ENCODE measurements at regions not wholly inside any gene's neighbourhood (a gene's known extent, or its start where the extent isn't known, plus 50 kb on each side); places are given as distances from the start of the nearest gene placed in this dataset.

DNA sequence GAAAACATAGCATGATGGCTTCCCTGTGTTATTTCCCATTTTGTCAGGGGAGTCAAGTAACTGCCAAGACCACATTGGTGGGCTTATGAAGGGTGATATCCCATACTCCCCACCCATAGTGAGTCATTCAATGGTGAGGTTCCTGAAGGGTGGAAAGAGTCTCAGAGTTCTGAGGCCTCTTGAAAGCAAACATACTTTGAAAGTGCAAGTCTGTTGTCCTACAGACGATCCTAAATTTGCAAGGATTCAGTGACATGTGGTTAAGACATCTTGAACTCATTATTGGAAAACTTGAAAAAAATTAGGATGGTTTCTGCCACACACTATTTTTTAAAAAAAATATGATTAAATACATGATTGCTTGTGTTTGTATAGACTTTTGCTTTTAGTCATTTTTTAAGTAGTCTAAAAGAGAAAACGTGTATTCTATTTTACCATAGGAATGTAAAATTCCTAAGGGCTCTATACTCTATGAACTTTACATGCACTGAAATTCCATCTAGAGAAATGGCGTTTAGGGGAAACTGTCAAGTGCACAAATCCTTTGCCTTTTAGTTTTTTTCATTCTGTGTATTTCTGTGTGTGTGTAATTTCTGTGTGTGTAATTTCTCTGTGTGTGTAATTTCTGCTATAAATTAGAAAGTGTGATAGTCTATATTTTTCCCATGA lies 225.5 kb upstream of the ADAMTS5 start:
- no peak for DNase-seq (ENCODE audit: low read depth in 2 of 2, low spot score in 1 of 2)

DNA sequence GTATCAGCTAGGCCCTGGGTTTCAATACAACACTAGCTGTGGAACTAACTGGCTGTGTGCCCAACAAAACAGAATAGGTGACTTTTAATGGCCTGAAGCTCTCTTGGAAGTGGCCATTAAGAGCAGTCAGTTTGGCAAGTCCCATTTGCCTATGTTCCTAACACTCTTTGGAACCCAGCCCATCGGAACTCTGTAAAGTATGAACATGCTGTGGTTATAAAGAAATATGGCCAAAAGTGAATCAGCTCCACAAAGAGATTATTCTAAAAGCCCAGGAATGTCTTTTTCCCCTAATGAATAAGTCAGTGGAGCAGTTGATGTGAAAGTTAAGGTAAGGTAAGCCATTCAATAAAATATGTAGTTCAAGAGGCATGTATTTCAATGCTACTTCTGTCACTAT lies 223.7 kb upstream of the ADAMTS5 start:
- DNase-seq (ENCODE audit: low read depth in 2 of 2, low spot score in 1 of 2), result no peak

DNA sequence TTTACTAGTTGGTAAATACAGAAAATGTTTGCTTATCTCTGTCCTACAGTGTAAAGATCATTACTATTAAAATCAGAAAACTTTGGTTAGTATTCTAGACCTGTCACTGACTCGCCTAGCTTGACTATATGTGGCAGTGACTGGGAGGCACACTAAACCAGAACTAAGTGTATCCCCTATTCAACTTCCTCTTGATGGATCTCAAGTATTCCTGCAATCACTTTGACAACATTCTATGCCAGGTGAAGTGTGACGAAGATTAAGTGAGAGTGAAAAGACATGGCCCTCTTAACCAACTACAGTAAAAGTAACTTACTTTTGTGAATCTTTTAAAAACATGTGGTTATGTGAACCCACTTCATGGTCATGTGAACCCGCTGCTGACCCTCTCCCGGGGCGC lies 223.0 kb upstream of the ADAMTS5 start:
- DNase-seq (ENCODE audit: low read depth in 2 of 2, low spot score in 1 of 2), result no peak

DNA sequence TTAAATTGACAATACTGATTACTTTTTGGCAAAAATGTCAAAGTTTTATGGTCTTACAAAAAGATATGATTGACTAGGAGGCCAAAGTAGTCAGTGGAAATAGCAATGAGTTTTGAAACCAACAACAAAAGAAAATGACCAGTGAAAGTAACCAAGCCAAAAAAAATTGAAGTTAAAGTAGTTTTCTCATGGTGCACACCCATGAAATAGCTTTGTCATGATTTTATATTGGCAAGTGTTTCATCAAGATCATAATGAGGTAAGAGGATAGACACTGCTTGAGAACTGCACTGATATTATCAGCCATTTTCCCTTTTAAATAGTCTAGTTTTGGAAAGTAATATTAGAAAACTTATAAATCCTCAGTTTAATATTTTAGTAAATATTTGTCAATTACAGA lies 206.2 kb upstream of the ADAMTS5 start:
- DNase-seq (ENCODE audit: low read depth in 2 of 2, low spot score in 1 of 2), result no peak

DNA sequence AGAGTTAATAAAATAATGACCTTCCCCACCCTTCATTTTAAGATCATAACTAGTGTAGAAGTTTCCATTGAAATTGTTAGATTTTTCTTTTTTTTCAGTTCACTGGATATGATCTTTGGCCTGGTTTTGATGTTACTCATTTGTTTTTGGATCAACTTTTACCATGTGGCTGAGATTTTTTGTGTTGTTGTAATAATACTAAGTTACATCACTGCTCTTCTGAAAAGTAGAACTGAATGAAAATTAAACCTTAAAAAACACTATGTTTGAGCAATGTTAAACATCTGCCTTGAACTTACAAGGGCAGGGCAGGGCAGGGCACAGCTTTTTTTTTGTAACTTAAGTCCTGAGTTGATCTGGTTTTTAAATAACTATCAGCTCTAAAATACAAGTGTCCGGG lies 204.8 kb upstream of the ADAMTS5 start:
- no peak for DNase-seq (ENCODE audit: low read depth in 2 of 2, low spot score in 1 of 2)

DNA sequence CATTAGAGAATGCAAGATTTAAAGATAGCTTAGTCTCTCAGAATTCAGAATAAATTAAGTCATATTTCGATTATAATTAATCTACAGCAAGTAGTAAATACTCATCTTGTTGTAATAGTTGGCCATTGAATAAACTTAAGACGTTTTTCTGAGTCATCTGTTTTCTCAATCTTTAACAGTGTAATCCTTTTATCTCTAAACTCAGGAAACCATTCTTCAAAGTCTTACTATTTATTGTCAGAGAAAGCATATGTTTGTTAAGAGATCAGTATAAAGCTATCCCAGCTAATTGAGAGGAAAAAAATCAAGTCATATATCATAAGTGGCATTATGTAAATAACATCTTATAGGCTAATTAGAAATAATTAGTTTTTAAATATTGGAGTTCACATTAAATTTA lies 201.2 kb upstream of the ADAMTS5 start:
- DNase-seq (ENCODE audit: low read depth in 2 of 2, low spot score in 1 of 2), result no peak

DNA sequence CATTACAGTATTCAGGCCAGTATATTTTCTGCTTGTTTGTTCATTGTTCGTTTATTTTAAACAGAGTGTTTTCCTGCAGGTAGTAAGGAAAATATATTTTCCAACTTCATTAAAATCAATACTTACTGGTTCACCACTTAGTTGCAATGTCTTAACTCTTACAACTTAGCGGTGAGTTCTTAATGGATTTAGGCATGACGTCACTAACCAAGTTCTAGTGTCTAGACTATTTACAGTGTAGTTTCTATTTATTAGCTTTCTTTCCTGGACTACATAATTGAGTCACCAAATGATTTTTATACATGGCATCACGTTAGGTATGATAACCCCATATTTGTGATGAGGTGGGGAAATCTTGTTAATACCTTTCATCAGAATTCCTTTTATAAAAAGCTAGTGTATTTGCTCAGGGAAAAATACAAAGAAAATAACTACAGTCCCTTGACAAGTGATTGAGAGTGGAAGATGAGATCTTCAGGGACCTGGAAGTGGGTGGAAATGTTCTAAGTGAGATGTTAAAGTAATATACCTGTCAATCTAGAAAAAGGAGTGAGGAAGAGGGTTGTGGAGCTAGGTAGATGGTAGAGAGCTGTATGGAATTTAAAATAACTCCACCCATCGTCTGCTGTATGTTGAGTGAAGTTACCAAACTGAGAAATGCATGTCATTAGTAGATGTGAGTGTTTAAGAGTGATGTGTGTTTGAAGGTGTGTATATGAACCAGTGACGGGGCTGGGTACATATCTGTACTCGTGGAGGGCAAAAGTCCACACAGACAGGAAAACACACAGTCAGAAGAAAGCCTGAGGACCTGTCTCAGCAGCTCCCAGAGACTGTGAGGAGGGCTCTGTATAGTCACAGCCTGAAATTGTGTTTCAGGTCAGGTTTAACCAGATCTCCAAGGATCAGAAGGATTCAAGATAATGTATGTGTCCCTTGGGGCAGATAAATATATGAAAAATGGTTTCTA lies 197.6 kb upstream of the ADAMTS5 start:
- DNase-seq (ENCODE audit: low read depth in 2 of 2, low spot score in 1 of 2), result no peak

DNA sequence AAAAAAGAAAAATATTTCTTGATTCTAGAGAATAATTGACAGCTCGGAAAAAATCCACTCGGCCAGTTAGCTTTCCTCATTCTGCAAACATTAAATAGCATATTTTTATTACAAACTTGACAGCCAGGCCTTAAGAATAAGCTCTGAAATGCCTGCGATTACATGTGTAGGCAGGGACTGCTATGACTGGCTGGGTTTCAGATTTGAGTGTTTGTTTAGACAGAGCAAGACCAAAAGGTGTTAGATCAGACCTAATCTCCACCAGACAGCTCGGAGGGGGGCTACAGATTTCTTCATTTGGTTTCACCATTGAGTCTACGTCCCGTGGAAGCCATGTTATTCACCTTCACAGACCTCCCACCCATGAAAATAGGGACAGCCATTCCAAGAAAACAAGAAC lies 192.1 kb upstream of the ADAMTS5 start:
- no peak for DNase-seq (ENCODE audit: low read depth in 2 of 2, low spot score in 1 of 2)

DNA sequence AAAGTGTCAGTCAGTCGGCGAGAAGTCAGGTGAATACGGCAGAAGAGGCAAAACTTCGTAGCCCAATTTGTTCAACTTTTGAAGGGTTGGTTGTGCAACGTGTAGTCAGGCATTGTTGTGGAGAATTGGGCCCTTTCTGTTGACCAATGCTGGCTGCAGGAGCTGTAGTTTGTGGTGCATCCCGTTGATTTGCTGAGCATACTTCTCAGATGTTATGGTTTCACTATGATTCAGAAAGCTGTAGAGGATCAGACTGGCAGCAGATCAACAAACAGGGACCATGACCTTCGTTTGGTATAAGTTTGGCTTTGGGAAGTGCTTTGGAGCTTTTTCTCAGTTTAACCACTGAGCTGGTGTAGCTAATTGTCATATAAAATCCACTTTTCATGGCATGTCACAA lies 190.2 kb upstream of the ADAMTS5 start:
- DNase-seq (ENCODE audit: low read depth in 2 of 2, low spot score in 1 of 2), result no peak

DNA sequence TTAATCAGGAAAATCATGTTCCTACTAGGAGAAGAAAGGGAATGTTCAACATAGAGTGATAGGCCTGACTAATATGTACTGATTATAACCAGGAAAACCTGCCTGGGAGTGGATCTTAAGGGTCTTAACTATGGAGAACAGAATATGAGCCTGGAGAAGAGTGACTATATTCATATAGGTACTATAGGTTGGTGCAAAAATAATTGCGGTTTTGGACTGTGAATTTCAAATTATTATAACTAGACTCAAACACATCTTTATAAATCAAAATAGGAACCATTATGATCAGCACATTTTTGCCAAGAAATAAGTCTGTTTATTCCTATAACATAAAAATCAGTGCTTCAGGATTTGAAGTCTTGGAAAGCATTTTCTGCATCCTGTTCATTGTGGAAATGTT lies 189.8 kb upstream of the ADAMTS5 start:
- DNase-seq (ENCODE audit: low read depth in 2 of 2, low spot score in 1 of 2), result no peak

DNA sequence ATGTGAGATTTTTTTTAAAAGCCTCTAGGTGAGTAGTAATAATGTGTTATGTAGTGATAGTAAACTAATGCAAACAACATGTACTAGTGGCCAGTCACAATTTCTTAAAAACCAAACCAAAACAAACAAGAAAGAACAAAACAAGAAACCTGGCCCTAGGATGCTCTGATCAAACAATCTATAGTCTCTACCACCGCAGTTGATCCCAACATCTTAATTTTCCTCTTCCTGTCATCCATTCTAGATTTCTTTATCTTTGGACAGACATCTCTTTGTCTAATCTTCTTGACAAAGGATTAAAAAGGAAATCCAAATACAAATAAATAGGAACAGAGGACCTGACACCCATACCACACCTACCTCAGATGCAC lies 188.2 kb upstream of the ADAMTS5 start:
- no peak for DNase-seq (ENCODE audit: low read depth in 2 of 2, low spot score in 1 of 2)

DNA sequence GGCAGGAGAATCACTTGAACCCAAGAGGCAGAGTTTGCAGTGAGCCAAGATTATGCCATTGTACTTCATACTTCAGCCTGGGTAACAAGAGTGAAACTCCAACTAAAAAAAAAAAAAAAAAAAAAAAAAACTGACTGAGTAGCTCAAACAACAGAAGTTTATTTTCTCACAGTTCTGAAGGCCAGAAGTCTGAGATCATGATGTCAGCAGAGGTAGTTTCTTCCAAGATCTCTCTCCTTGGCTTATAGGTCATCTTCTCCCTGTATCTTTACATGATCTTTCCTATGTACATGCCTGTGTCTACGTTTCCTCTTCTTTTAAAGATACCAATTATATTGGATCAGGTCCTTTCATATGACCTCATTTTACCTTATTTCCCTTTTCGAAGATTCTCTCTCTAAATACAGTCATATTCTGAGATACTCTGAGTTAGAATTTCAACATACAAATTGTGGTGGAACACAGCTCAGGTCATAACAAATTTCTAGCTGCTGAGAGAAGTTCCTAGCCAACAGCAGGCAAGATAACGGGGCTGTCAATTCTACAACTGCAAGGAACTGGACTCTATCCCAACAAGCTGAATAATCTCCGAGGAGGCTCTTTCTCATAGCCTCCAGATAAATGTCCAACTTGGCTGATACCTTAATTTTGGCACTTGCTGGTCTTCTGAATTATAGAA lies 187.7 kb upstream of the ADAMTS5 start:
- DNase-seq (ENCODE audit: low read depth in 2 of 2, low spot score in 1 of 2), result no peak

DNA sequence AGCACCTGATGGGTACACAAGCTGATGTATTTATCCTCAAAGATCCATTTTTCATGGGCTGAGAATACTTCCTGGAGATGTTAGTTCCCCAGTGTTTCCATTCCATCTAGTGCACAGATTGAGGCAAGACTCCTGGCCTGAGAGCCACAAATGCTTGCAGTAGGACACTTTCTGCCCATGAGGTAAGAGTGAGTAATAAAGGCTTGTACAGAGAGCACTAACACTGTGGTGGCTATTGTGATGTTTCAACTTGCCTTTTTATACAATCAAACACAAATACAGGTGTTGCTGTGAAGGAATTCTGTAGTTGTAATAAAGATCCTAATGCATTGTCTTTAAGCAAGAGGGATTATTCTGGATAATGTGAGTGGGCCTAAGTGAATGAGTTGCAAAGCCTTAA lies 186.1 kb upstream of the ADAMTS5 start:
- no peak for DNase-seq (ENCODE audit: low read depth in 2 of 2, low spot score in 1 of 2)

DNA sequence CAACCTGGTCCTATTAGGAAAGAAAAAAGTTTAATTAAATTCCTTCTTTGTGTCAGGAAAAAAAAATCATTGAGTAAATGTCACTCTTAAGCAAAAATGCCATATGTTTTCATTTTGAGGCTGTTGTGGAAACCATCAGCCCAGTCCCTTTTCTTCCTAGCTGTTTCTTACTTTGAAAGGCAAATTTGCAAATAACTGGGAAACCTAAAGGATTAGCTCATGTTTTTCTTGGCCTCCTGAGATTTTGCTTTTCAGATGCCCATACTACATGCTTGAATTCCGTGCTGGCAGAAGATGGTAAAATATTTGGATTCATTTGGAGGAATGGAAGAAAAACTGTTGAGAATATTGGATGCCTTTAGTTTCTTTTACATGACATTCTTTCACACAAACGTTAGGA lies 182.1 kb upstream of the ADAMTS5 start:
- DNase-seq (ENCODE audit: low read depth in 2 of 2, low spot score in 1 of 2), result no peak

DNA sequence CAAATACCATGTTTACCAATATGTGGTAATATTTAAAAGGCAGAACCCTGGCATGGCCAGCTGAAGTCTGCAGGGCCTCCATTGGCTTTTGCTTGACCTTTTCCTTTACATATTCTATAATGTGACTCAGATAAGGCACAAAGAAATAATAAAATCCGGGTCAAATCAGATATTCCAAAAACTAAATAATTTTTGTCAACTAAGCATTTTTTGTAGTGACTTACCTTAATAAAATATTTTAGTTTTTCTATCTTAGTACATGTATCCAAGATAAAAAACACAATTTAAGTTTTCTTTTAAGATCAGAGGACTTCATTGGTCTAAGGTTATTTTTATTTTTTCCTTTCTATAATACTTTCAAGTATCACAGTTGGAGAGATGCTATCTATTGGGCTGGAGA lies 179.4 kb upstream of the ADAMTS5 start:
- no peak for DNase-seq (ENCODE audit: low read depth in 2 of 2, low spot score in 1 of 2)

DNA sequence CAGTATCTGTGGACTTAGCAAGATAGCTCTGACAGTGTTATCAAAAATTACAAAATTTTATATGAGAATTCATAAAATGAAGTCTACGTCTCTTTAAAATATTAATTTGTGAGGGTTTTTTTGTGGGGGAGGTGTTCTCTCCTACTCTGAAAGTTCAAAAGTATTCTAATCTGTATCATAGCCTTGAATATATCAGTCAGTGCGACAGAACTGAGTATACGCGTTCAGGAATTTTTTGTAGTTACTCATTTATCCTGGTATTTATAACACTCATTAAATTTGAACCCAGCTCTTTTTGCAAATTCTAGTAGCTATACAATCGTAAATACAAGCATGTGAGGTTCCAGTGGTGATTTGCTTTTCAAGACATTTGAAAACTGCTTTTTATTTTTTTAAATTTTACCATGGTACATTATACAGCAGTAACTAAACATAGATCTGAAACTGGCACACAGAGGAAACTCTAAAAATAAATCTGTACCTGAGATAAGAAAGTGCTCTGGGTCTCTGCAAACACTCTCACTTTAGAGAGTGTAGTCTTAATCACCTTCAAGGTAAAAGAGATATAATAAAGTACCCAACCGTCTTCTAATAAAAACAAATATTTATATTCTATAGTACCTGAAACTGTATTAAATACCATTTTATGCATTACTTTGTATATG lies 178.4 kb upstream of the ADAMTS5 start:
- no peak for DNase-seq (ENCODE audit: low read depth in 2 of 2, low spot score in 1 of 2)

DNA sequence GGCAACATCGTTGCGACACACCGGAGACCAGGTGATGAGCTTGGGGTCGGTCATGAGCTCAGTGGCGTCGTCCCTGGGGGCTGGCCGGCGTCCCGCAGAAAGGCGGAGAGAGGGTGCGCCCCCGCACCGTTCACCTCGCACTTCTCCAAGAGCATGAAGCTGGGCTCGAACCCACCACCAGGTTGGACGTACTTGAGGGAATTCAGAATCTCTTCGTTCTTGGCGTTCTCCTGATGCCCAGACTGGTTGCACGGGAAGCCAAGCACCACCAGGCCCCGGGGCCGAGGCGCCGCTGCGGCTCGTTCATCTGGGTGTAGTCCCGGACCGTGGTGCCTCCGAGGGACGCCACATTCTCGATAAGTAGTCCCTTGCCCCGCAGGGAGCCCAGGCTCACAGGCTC lies 176.6 kb upstream of the ADAMTS5 start:
- DNase-seq (ENCODE audit: low read depth in 2 of 2, low spot score in 1 of 2), result no peak

DNA sequence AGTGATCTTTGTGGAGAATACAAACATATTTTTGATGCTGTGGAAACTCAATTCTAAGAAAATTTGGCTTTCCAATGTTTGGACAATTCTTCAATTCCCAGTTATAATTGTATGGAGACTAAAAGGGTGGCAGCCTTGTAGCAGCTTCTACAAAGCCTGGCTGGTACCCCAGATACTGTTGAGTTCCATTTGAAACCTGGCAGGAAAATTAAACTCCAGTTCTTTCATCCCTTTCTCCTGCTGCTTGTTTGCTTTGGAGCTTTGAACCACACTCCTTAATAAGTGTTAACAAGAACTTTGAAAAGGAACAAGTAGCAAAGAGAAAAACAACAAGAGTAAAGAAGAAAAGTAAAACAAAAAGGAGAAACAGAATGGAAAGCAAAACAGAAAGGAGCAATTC lies 172.6 kb upstream of the ADAMTS5 start:
- DNase-seq (ENCODE audit: low read depth in 2 of 2, low spot score in 1 of 2), result no peak

DNA sequence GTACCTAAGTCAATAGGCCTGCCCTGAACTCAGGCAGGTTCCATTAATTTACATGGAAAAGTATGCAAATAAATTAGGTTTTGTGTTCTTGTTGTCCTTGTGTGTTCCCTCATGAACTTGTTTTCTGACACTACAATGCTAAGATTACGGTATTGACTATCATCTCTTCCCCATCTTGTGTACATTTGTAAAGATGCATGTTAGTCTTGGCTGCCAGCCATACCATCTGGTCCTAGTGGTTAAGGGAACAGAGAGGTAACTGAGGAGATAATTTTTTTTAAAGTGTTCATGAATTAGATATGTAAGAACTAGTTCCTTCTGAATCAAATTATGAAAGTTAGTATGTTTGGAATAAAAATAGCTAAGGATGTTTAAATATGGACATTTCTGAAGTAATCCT lies 167.6 kb upstream of the ADAMTS5 start:
- DNase-seq (ENCODE audit: low read depth in 2 of 2, low spot score in 1 of 2), result no peak

DNA sequence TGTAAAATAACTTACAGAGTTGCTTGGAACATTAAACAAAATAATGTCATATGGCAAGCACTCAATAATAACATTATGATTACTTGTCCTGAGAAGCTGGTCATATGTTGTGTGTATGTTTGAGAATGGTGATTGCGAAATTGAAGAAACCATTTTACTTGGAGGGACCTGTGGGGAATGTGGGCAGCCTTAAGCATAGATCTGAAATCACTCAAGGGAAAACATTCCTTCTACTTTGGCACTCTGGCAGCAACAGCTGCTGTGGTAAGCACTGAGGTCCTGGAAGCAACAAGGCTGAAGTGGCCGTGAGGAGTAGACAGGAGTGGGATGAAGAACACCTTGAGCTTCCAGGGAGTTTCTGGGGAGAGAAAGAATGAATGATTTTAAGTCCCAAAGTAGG lies 165.4 kb upstream of the ADAMTS5 start:
- no peak for DNase-seq (ENCODE audit: low read depth in 2 of 2, low spot score in 1 of 2)

DNA sequence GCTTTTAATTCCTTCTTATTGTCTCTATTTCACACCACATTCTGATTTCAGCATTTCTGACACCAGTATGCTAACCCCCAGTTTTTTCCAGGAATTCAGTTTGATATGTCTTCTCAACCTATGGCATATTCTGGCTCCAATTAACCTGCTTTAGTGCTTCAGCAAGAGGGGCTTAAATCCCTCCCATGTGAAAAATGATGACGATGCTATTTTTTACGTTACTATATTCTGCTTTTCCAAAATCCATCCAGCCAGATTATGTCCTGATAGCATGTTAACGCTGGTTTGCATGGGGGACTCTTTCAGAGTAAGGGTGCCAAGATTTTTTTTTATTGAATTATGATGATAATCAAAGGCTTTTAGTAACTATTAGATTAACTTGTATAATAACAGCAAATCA lies 163.3 kb upstream of the ADAMTS5 start:
- DNase-seq (ENCODE audit: low read depth in 2 of 2, low spot score in 1 of 2), result no peak

DNA sequence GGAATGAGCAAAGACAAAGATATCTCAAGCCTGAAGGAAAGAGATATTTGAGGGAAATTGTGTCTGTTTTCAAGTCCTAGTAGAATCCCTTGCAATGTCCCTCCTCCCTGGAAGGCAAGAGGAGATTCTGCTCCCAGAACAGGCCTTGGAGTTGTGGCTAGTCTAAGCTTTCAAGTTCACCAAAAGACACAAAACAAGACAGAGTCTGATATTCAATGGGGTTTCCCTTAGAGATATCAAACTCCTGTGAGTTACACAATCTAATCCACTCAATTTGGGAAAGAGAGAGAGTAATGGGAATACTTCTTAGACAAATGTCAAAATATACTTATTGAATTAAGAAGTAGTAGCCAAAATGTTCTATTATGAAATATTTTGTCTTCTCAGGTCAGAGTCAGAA lies 162.8 kb upstream of the ADAMTS5 start:
- DNase-seq (ENCODE audit: low read depth in 2 of 2, low spot score in 1 of 2), result no peak
